ENCODE measurements at regions not wholly inside any gene's neighbourhood (a gene's known extent, or its start where the extent isn't known, plus 50 kb on each side); places are given as distances from the start of the nearest gene placed in this dataset.

DNA sequence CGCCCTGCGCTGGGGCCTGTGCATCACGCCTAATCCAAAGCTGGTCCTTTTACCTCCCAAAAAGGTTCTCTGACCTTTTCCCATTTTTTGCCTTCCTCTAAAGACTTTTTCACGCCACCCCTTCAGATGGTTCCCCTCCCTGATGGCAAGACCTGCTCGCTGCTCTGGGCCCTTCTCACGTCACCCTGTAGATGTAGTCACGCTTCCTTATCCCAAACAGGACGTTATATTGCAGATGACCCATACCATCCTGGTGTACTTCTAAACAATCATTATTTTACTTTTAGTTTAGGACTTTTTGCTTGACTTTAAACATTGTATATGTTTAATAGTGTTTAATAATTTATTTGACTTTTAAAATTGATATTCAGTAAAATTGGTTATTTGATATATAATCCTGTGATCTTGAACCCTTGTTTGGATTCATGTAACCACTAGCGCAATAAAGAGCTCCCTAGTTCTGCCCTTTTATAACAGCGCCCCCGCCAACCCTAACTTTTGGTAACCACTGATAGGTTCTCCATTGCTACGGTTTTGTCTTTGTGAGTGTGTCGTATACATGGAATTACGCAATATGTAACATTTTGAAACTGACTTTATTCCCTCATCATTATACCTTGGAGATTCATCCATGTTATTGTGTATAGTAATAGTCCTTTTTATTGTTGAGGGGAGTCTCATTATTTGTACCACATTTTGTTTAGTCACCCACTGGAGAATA lies 159.0 kb upstream of the CHRNA7 start:
- TF ChIP-seq EHF (CRISPR knock-in tag; IDR thresholded peaks at IDR 0.05) (no peak), NR3C1 (IDR thresholded peaks at IDR 0.05) (no peak), EP300 (IDR thresholded peaks at IDR 0.05) (no peak), CEBPB (IDR thresholded peaks at IDR 0.05) (peak; percentile 82 to 86), PHF8 (IDR thresholded peaks at IDR 0.05; ENCODE audit: borderline replicate concordance, low read depth) (no peak)
- Histone ChIP-seq H3K4me2 (peak overlapping the region; percentile 85), H3K9me3 (no peaks in the 10 kb centered on the region), H3K4me1 (0 out of 3 replicates have a peak, but pooled peaks cover 2% of the 10 kb centered on the region), H3K27ac (peak overlapping the region; percentile 62 to 83), H3K4me3 (peak overlapping the region; percentile 72)
- FAIRE-seq, result no peak
- 73% methylated on average over 14 of the region's 14 CpGs for WGBS (ENCODE audit: missing lambda C conversion rate)
- no peak for DNase-seq (ENCODE audit: low read depth in 1 of 2, low spot score in 1 of 2)
- CTCF ChIA-PET, result no interaction called here
- POLR2A ChIA-PET, result no interaction called here
- peak; percentile 32 to 52; a peak in 4 of 6 replicates for ATAC-seq

DNA sequence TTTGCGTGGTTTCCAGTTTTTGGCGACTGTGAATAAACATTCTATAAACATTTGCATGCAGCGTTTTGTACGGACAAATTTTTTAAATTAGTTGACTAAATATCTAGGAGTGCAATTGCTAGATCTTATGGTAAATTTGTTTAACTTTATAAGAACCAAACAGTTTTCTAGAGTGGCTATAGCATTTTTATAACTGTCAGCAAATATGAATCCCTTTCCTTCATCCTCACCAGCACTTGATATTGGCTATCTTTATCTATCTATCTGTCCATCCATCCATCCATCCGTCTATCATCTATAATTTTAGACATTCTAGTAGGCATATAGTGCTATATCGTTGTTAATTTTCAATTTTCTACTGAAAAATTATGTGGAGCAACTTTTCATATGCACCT lies 158.4 kb upstream of the CHRNA7 start:
- no peak overlapping the region for H3K4me3 ChIP-seq
- no peaks in the 10 kb centered on the region for H3K9me3 ChIP-seq
- POLR2A ChIA-PET, result no interaction called here
- FAIRE-seq, result no peak
- no peak overlapping the region for H3K27ac ChIP-seq
- CTCF ChIA-PET, result no interaction called here
- H3K4me2 ChIP-seq, result no peak overlapping the region
- WGBS (ENCODE audit: missing lambda C conversion rate), result 76% methylated on average over 6 of the region's 6 CpGs
- H3K4me1 ChIP-seq, result 0 out of 3 replicates have a peak, but pooled peaks cover 2% of the 10 kb centered on the region
- no peak for TF ChIP-seq CBX2 (IDR thresholded peaks at IDR 0.05; ENCODE audit: borderline replicate concordance, low read depth)
- TF ChIP-seq POLR2A (IDR thresholded peaks at IDR 0.05; ENCODE audit: low read length), result no peak
- no peak for TF ChIP-seq BHLHE40 (IDR thresholded peaks at IDR 0.05; ENCODE audit: low read depth, low read length)
- no peak for TF ChIP-seq HOXB13 (CRISPR knock-in tag; IDR thresholded peaks at IDR 0.05; ENCODE audit: low read depth)
- TF ChIP-seq MAFK (IDR thresholded peaks at IDR 0.05; ENCODE audit: partially characterized antibody), result peak; percentile 60
- TF ChIP-seq, protein P1, sequence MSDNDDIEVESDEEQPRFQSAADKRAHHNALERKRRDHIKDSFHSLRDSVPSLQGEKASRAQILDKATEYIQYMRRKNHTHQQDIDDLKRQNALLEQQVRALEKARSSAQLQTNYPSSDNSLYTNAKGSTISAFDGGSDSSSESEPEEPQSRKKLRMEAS (IDR thresholded peaks at IDR 0.05), result no peak
- TF ChIP-seq, protein P2, sequence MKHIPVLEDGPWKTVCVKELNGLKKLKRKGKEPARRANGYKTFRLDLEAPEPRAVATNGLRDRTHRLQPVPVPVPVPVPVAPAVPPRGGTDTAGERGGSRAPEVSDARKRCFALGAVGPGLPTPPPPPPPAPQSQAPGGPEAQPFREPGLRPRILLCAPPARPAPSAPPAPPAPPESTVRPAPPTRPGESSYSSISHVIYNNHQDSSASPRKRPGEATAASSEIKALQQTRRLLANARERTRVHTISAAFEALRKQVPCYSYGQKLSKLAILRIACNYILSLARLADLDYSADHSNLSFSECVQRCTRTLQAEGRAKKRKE (CRISPR knock-in tag; IDR thresholded peaks at IDR 0.05; ENCODE audit: low read depth), result no peak
- no peak for ATAC-seq
- DNase-seq (ENCODE audit: low read depth in 1 of 2, low spot score in 1 of 2), result no peak

GRCh38 chr15:31887246-31887645 lies 143.1 kb upstream of the CHRNA7 start:
- POLR2A ChIA-PET, result no interaction called here
- H3K4me3 ChIP-seq, result no peak overlapping the region
- DNase-seq (ENCODE audit: low read depth in 1 of 2, low spot score in 1 of 2), result no peak
- H3K27ac ChIP-seq, result no peak overlapping the region
- whole genome bisulfite sequencing (ENCODE audit: missing lambda C conversion rate), result 41% methylated on average over 9 of the region's 9 CpGs
- TF ChIP-seq ZNF302 (CRISPR knock-in tag; IDR thresholded peaks at IDR 0.05) (no peak), EP300 (IDR thresholded peaks at IDR 0.05) (no peak)
- FAIRE-seq, result no peak
- 0 out of 3 replicates have a peak, but pooled peaks cover 3% of the 10 kb centered on the region for H3K9me3 ChIP-seq
- no peak overlapping the region for H3K4me2 ChIP-seq
- H3K4me1 ChIP-seq, result no peaks in the 10 kb centered on the region
- ATAC-seq, result peak; percentile 73 to 76; a peak in 5 of 6 replicates
- CTCF ChIA-PET, result interaction anchor here (0.7 to 1.7 kb wide), 5 partner anchors 10 to 142 kb away, joined by 3 to 5 read pairs (median 3); no protein-coding TSS in a partner anchor

DNA sequence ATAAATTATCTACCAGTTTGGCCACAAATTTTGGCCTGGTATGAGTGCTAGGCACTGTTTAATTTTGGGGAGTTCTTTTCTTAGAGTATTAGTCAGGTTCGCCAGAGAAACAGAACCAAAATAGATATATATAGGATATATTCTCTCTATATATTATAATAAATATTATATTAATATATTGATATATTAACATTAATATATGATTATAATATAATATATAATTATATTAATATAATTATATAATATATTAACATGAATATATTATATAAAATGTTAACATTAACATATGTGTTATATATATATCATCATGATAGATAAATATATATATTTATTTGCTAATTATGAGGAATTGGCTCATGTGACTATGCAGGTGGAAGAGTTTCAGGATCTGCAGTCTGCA lies 137.8 kb upstream of the CHRNA7 start:
- FAIRE-seq (no peak), DNase-seq (ENCODE audit: low read depth in 1 of 2, low spot score in 1 of 2) (no peak), ATAC-seq (no peak)
- Histone ChIP-seq H3K4me3 (no peak overlapping the region), H3K27ac (no peak overlapping the region), H3K9me3 (peaks cover 10% of the 10 kb centered on the region), H3K4me2 (no peak overlapping the region), H3K4me1 (no peaks in the 10 kb centered on the region)
- no peak for TF ChIP-seq FOSB (CRISPR knock-in tag; IDR thresholded peaks at IDR 0.05)
- TF ChIP-seq GATA3 (IDR thresholded peaks at IDR 0.05; ENCODE audit: borderline replicate concordance), result no peak
- TF ChIP-seq EHF (CRISPR knock-in tag; IDR thresholded peaks at IDR 0.05), result no peak
- TF ChIP-seq SMC3 (IDR thresholded peaks at IDR 0.05), result no peak
- CTCF ChIA-PET, result no interaction called here
- WGBS (ENCODE audit: missing lambda C conversion rate), result 28% methylated on average over 1 of the region's 1 CpG
- POLR2A ChIA-PET, result no interaction called here

DNA sequence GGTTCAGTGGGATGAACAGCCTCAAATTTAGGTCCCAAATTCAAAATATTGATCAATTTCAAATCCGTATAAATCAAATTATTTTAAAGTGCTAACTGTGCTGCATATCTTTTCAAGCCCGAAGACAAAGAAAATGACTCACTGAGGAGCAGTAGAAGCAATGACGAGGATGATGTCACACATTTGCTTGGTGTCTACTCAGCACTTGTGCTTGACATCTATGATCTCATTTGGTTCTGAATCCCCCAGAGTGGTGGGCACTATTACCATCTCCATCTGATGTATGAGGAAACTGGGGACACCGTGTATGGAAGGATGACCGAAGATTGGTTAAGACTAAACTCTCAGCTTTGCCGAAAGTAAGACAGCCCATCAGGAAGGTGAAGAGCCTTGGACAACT lies 136.5 kb upstream of the CHRNA7 start:
- DNase-seq (ENCODE audit: low read depth in 1 of 2, low spot score in 1 of 2) (no peak), FAIRE-seq (no peak), ATAC-seq (no peak)
- no peak overlapping the region for H3K27ac ChIP-seq
- 31% methylated on average over 6 of the region's 6 CpGs for WGBS (ENCODE audit: missing lambda C conversion rate)
- H3K9me3 ChIP-seq, result peaks cover 22% of the 10 kb centered on the region
- no peak overlapping the region for H3K4me3 ChIP-seq
- H3K4me1 ChIP-seq, result no peaks in the 10 kb centered on the region
- H3K4me2 ChIP-seq, result no peak overlapping the region
- CTCF ChIA-PET, result interaction anchor here (1.0 kb wide), 1 partner anchor 26 kb away, joined by 3 read pairs; no protein-coding TSS in a partner anchor
- POLR2A ChIA-PET, result no interaction called here
- TF ChIP-seq JUNB (IDR thresholded peaks at IDR 0.05) (no peak), CEBPB (IDR thresholded peaks at IDR 0.05) (no peak), EHMT2 (IDR thresholded peaks at IDR 0.05; ENCODE audit: low read depth) (no peak), MAFK (IDR thresholded peaks at IDR 0.05; ENCODE audit: partially characterized antibody) (no peak), SMC3 (IDR thresholded peaks at IDR 0.05) (no peak), TFCP2L1 (CRISPR knock-in tag; IDR thresholded peaks at IDR 0.05) (no peak), NFE2L2 (conservative IDR thresholded peaks at IDR 0.05; ENCODE audit: low read length) (no peak), CBX2 (IDR thresholded peaks at IDR 0.05; ENCODE audit: borderline replicate concordance, low read depth) (no peak), HES2 (IDR thresholded peaks at IDR 0.05) (no peak), RNF2 (IDR thresholded peaks at IDR 0.05; ENCODE audit: borderline replicate concordance, low read depth) (no peak), CTCF (IDR thresholded peaks at IDR 0.05) (no peak)
- TF ChIP-seq, protein P3, sequence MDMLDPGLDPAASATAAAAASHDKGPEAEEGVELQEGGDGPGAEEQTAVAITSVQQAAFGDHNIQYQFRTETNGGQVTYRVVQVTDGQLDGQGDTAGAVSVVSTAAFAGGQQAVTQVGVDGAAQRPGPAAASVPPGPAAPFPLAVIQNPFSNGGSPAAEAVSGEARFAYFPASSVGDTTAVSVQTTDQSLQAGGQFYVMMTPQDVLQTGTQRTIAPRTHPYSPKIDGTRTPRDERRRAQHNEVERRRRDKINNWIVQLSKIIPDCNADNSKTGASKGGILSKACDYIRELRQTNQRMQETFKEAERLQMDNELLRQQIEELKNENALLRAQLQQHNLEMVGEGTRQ (IDR thresholded peaks at IDR 0.05), result no peak

Data from A549 (cell line).